ENCODE measurements at regions not wholly inside any gene's neighbourhood (a gene's known extent, or its start where the extent isn't known, plus 50 kb on each side); places are given as distances from the start of the nearest gene placed in this dataset.
"Not testable (repeated sequence)": the region's sequence is repeated elsewhere in the genome, so short reads cannot be mapped to it uniquely, and the experiment has no call there.

GRCh38 chr10:9452056-9452455 lies 1397.6 kb downstream of the GATA3 start:
- H3K4me1 ChIP-seq (ENCODE audit: insufficient read depth, low read length): no peaks in the 10 kb centered on the region
- H3K9me3 ChIP-seq (ENCODE audit: low read length): no peaks in the 10 kb centered on the region
- no peaks in the 10 kb centered on the region for H3K27me3 ChIP-seq (ENCODE audit: insufficient read depth, low read length)
- H2AFZ ChIP-seq (ENCODE audit: low read depth, low read length): no peak overlapping the region
- no peaks in the 10 kb centered on the region for H3K36me3 ChIP-seq (ENCODE audit: insufficient read depth, low read length)
- H3K4me3 ChIP-seq (ENCODE audit: low read length): no peak overlapping the region

DNA sequence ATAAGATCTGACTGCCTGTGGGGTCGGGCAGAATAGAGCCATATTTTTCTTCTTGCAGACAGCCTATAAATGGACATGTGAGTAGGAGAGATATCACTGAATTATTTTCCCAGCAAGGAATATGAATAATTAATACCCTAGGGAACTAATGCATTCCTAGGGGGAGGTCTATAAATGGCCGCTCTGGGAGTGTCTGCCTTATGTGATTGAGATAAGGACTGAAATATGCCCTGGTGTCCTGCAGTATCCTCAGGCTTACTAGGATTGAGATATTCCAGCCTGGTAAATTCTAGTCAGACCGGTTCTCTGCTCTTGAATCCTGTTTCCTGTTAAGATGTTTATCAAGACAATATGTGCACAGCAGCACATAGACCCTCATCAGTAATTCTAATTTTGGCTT lies 1399.4 kb downstream of the GATA3 start:
- not testable (repeated sequence) for H3K27me3 ChIP-seq (ENCODE audit: insufficient read depth, low read length); H3K4me1 ChIP-seq (ENCODE audit: insufficient read depth, low read length); H3K36me3 ChIP-seq (ENCODE audit: insufficient read depth, low read length); H2AFZ ChIP-seq (ENCODE audit: low read depth, low read length); H3K4me3 ChIP-seq (ENCODE audit: low read length); H3K9me3 ChIP-seq (ENCODE audit: low read length)

- Histone ChIP-seq H3K4me3 (ENCODE audit: low read length) (no peak overlapping the region), H3K36me3 (ENCODE audit: insufficient read depth, low read length) (no peaks in the 10 kb centered on the region), H2AFZ (ENCODE audit: low read depth, low read length) (no peak overlapping the region), H3K9me3 (ENCODE audit: low read length) (no peaks in the 10 kb centered on the region), H3K4me1 (ENCODE audit: insufficient read depth, low read length) (no peaks in the 10 kb centered on the region), H3K27me3 (ENCODE audit: insufficient read depth, low read length) (no peaks in the 10 kb centered on the region)
Observed at GRCh38 chr10:9469663-9470205, 1415.2 kb downstream of the GATA3 start.

- no peaks in the 10 kb centered on the region for H3K27me3 ChIP-seq (ENCODE audit: insufficient read depth, low read length)
Observed at GRCh38 chr10:9470581-9470980, 1416.1 kb downstream of the GATA3 start.

GRCh38 chr10:9501944-9502343 lies 1447.5 kb downstream of the GATA3 start:
- Histone ChIP-seq H3K9me3 (ENCODE audit: low read length) (no peaks in the 10 kb centered on the region), H2AFZ (ENCODE audit: low read depth, low read length) (no peak overlapping the region), H3K4me1 (ENCODE audit: insufficient read depth, low read length) (no peaks in the 10 kb centered on the region), H3K36me3 (ENCODE audit: insufficient read depth, low read length) (no peaks in the 10 kb centered on the region), H3K4me3 (ENCODE audit: low read length) (no peak overlapping the region), H3K27me3 (ENCODE audit: insufficient read depth, low read length) (no peaks in the 10 kb centered on the region)

More at GRCh38 chr10:9470581-9470980, 1416.1 kb downstream of the GATA3 start:
- no peak overlapping the region for H3K4me3 ChIP-seq (ENCODE audit: low read length)
- H3K4me1 ChIP-seq (ENCODE audit: insufficient read depth, low read length): no peaks in the 10 kb centered on the region
- H3K36me3 ChIP-seq (ENCODE audit: insufficient read depth, low read length): no peaks in the 10 kb centered on the region
- H2AFZ ChIP-seq (ENCODE audit: low read depth, low read length): no peak overlapping the region
- no peaks in the 10 kb centered on the region for H3K9me3 ChIP-seq (ENCODE audit: low read length)

GRCh38 chr10:9504227-9504626 lies 1449.7 kb downstream of the GATA3 start:
- Histone ChIP-seq H3K9me3 (ENCODE audit: low read length) (no peaks in the 10 kb centered on the region), H2AFZ (ENCODE audit: low read depth, low read length) (no peak overlapping the region), H3K4me1 (ENCODE audit: insufficient read depth, low read length) (no peaks in the 10 kb centered on the region), H3K27me3 (ENCODE audit: insufficient read depth, low read length) (no peaks in the 10 kb centered on the region), H3K36me3 (ENCODE audit: insufficient read depth, low read length) (no peaks in the 10 kb centered on the region), H3K4me3 (ENCODE audit: low read length) (no peak overlapping the region)

- Histone ChIP-seq H3K4me3 (ENCODE audit: low read length) (no peak overlapping the region), H3K4me1 (ENCODE audit: insufficient read depth, low read length) (no peaks in the 10 kb centered on the region)
Observed at GRCh38 chr10:9505546-9505945, 1451.1 kb downstream of the GATA3 start.

GRCh38 chr10:9508606-9509005 lies 1454.1 kb downstream of the GATA3 start:
- Histone ChIP-seq H3K9me3 (ENCODE audit: low read length) (no peaks in the 10 kb centered on the region), H3K36me3 (ENCODE audit: insufficient read depth, low read length) (no peaks in the 10 kb centered on the region), H3K4me1 (ENCODE audit: insufficient read depth, low read length) (no peaks in the 10 kb centered on the region), H3K27me3 (ENCODE audit: insufficient read depth, low read length) (no peaks in the 10 kb centered on the region), H2AFZ (ENCODE audit: low read depth, low read length) (no peak overlapping the region), H3K4me3 (ENCODE audit: low read length) (no peak overlapping the region)

More at GRCh38 chr10:9505546-9505945, 1451.1 kb downstream of the GATA3 start:
- Histone ChIP-seq H2AFZ (ENCODE audit: low read depth, low read length) (no peak overlapping the region), H3K36me3 (ENCODE audit: insufficient read depth, low read length) (no peaks in the 10 kb centered on the region), H3K27me3 (ENCODE audit: insufficient read depth, low read length) (no peaks in the 10 kb centered on the region), H3K9me3 (ENCODE audit: low read length) (no peaks in the 10 kb centered on the region)

DNA sequence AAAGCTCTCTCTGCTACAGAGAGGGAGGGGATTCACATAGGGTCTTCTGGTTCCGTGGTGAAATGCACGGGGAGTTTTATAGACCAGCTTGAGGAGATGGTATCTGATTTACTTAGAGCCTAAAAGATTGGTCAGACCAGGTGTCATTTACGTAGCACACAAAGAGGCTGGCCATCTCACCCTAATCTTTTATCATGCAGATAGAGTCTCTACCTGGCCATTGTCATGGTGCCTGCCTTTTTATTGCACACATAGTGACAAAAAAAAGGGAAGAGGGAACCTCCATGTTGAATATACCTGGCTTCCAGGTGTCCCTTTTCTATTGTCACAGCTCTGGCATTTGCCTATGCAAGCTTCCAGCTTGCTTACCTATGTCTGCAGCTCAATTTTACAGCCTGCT lies 1456.1 kb downstream of the GATA3 start:
- no peaks in the 10 kb centered on the region for H3K36me3 ChIP-seq (ENCODE audit: insufficient read depth, low read length)
- no peaks in the 10 kb centered on the region for H3K27me3 ChIP-seq (ENCODE audit: insufficient read depth, low read length)
- H3K9me3 ChIP-seq (ENCODE audit: low read length): no peaks in the 10 kb centered on the region
- H2AFZ ChIP-seq (ENCODE audit: low read depth, low read length): no peak overlapping the region
- no peaks in the 10 kb centered on the region for H3K4me1 ChIP-seq (ENCODE audit: insufficient read depth, low read length)
- H3K4me3 ChIP-seq (ENCODE audit: low read length): no peak overlapping the region

GRCh38 chr10:9515922-9516321 lies 1461.4 kb downstream of the GATA3 start:
- Histone ChIP-seq H3K4me3 (ENCODE audit: low read length) (no peak overlapping the region), H3K9me3 (ENCODE audit: low read length) (no peaks in the 10 kb centered on the region), H3K27me3 (ENCODE audit: insufficient read depth, low read length) (no peaks in the 10 kb centered on the region), H2AFZ (ENCODE audit: low read depth, low read length) (no peak overlapping the region), H3K36me3 (ENCODE audit: insufficient read depth, low read length) (no peaks in the 10 kb centered on the region), H3K4me1 (ENCODE audit: insufficient read depth, low read length) (no peaks in the 10 kb centered on the region)

GRCh38 chr10:9535744-9536143 lies 1481.3 kb downstream of the GATA3 start:
- Histone ChIP-seq H3K27me3 (ENCODE audit: insufficient read depth, low read length) (no peaks in the 10 kb centered on the region), H3K36me3 (ENCODE audit: insufficient read depth, low read length) (no peaks in the 10 kb centered on the region), H3K4me3 (ENCODE audit: low read length) (no peak overlapping the region), H3K4me1 (ENCODE audit: insufficient read depth, low read length) (no peaks in the 10 kb centered on the region), H2AFZ (ENCODE audit: low read depth, low read length) (no peak overlapping the region), H3K9me3 (ENCODE audit: low read length) (no peaks in the 10 kb centered on the region)

DNA sequence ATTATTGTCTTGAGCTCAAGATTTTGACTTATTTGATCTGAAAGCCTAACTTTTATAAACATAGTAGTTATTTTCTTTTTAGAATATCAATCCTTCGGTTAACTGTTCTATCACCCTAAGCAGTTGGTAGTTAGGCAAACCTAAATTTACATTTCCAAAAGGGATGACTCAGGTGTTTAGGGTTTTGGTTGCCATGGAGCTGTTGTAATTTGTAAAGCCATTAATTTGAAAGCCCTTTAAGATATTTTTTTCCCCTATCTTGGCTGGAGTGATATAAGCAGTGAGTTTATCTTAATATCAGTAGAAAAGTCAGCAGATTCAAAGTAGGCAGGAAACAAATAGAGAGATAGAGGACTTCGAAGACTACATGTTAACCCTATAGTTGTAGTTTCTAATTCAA lies 1472.6 kb upstream of the CELF2 start:
- no peaks in the 10 kb centered on the region for H3K9me3 ChIP-seq (ENCODE audit: low read length)
- H3K4me1 ChIP-seq (ENCODE audit: insufficient read depth, low read length): no peaks in the 10 kb centered on the region
- no peaks in the 10 kb centered on the region for H3K27me3 ChIP-seq (ENCODE audit: insufficient read depth, low read length)
- H3K4me3 ChIP-seq (ENCODE audit: low read length): no peak overlapping the region
- H2AFZ ChIP-seq (ENCODE audit: low read depth, low read length): no peak overlapping the region
- H3K36me3 ChIP-seq (ENCODE audit: insufficient read depth, low read length): no peaks in the 10 kb centered on the region

- Histone ChIP-seq H3K4me1 (ENCODE audit: insufficient read depth, low read length) (no peaks in the 10 kb centered on the region), H3K9me3 (ENCODE audit: low read length) (no peaks in the 10 kb centered on the region), H3K27me3 (ENCODE audit: insufficient read depth, low read length) (no peaks in the 10 kb centered on the region), H2AFZ (ENCODE audit: low read depth, low read length) (no peak overlapping the region), H3K36me3 (ENCODE audit: insufficient read depth, low read length) (no peaks in the 10 kb centered on the region), H3K4me3 (ENCODE audit: low read length) (no peak overlapping the region)
Observed at GRCh38 chr10:9547936-9548904, 1469.5 kb upstream of the CELF2 start.

Data from neuron (in vitro differentiated cells).